H1 (cell line): ENCODE measurements at regions not wholly inside any gene's neighbourhood (a gene's known extent, or its start where the extent isn't known, plus 50 kb on each side); places are given as distances from the start of the nearest gene placed in this dataset.

Experiments used
- ATF3 ChIP-seq: IDR thresholded peaks from 2 replicates; pipeline ENCODE4 v1.6.1; 2011; ENCODE audit warnings: low read depth, mild to moderate bottlenecking, low read length; ENCODE audit not compliant: insufficient read depth
- BRCA1 ChIP-seq: IDR thresholded peaks from 2 replicates; pipeline ENCODE4 v1.6.1; 2012; ENCODE audit warnings: low read depth, low read length, improper control_type of control experiment
- CREB1 ChIP-seq: IDR thresholded peaks from 2 replicates; pipeline ENCODE4 v1.6.1; 2012; ENCODE audit warnings: inconsistent platforms
- CTBP2 ChIP-seq: IDR thresholded peaks from 2 replicates; pipeline ENCODE4 v1.7.0; 2011; ENCODE audit warnings: borderline replicate concordance, mild to moderate bottlenecking, moderate library complexity, mixed read lengths, low read length; ENCODE audit not compliant: insufficient read depth, insufficient read length
- NRF1 ChIP-seq: IDR thresholded peaks from 2 replicates; pipeline ENCODE4 v1.6.1; 2011; ENCODE audit warnings: mild to moderate bottlenecking, low read depth, low read length, improper control_type of control experiment
- RBBP5 ChIP-seq: IDR thresholded peaks from 2 replicates; pipeline ENCODE4 v1.7.1; 2012; ENCODE audit warnings: low read depth, mild to moderate bottlenecking, inconsistent platforms, low read length, moderate library complexity, borderline replicate concordance
- TF ChIP-seq, protein P1 (sequence below): fragments of 300-600 bp; sonication (generic); IDR thresholded peaks from 2 replicates; pipeline ENCODE4 v1.7.1; 2012; ENCODE audit warnings: low read length, moderate library complexity, mild to moderate bottlenecking, inconsistent platforms; ENCODE audit not compliant: insufficient replicate concordance

DNA sequence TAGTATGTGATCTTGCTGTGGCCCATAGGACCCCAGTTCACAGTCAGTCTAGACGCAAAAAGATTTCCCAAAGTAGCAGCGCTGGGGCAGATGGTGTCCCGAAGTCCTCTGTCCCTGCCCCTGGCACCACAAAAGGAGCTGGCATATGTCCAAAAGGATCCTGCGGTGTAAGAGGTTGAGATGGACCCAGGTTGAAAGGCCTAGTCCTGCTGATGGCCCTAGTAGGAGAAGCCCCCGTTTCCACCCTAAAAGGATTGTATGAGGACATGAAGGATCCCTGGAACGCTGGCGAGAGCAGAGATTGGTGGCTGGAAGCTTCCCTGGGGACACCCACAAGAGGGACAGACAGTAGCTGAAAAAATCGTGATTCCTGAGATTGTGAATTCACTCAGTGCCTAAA lies 58.0 kb upstream of the DCAF8L1 start (continued):
- TF ChIP-seq, protein P1, sequence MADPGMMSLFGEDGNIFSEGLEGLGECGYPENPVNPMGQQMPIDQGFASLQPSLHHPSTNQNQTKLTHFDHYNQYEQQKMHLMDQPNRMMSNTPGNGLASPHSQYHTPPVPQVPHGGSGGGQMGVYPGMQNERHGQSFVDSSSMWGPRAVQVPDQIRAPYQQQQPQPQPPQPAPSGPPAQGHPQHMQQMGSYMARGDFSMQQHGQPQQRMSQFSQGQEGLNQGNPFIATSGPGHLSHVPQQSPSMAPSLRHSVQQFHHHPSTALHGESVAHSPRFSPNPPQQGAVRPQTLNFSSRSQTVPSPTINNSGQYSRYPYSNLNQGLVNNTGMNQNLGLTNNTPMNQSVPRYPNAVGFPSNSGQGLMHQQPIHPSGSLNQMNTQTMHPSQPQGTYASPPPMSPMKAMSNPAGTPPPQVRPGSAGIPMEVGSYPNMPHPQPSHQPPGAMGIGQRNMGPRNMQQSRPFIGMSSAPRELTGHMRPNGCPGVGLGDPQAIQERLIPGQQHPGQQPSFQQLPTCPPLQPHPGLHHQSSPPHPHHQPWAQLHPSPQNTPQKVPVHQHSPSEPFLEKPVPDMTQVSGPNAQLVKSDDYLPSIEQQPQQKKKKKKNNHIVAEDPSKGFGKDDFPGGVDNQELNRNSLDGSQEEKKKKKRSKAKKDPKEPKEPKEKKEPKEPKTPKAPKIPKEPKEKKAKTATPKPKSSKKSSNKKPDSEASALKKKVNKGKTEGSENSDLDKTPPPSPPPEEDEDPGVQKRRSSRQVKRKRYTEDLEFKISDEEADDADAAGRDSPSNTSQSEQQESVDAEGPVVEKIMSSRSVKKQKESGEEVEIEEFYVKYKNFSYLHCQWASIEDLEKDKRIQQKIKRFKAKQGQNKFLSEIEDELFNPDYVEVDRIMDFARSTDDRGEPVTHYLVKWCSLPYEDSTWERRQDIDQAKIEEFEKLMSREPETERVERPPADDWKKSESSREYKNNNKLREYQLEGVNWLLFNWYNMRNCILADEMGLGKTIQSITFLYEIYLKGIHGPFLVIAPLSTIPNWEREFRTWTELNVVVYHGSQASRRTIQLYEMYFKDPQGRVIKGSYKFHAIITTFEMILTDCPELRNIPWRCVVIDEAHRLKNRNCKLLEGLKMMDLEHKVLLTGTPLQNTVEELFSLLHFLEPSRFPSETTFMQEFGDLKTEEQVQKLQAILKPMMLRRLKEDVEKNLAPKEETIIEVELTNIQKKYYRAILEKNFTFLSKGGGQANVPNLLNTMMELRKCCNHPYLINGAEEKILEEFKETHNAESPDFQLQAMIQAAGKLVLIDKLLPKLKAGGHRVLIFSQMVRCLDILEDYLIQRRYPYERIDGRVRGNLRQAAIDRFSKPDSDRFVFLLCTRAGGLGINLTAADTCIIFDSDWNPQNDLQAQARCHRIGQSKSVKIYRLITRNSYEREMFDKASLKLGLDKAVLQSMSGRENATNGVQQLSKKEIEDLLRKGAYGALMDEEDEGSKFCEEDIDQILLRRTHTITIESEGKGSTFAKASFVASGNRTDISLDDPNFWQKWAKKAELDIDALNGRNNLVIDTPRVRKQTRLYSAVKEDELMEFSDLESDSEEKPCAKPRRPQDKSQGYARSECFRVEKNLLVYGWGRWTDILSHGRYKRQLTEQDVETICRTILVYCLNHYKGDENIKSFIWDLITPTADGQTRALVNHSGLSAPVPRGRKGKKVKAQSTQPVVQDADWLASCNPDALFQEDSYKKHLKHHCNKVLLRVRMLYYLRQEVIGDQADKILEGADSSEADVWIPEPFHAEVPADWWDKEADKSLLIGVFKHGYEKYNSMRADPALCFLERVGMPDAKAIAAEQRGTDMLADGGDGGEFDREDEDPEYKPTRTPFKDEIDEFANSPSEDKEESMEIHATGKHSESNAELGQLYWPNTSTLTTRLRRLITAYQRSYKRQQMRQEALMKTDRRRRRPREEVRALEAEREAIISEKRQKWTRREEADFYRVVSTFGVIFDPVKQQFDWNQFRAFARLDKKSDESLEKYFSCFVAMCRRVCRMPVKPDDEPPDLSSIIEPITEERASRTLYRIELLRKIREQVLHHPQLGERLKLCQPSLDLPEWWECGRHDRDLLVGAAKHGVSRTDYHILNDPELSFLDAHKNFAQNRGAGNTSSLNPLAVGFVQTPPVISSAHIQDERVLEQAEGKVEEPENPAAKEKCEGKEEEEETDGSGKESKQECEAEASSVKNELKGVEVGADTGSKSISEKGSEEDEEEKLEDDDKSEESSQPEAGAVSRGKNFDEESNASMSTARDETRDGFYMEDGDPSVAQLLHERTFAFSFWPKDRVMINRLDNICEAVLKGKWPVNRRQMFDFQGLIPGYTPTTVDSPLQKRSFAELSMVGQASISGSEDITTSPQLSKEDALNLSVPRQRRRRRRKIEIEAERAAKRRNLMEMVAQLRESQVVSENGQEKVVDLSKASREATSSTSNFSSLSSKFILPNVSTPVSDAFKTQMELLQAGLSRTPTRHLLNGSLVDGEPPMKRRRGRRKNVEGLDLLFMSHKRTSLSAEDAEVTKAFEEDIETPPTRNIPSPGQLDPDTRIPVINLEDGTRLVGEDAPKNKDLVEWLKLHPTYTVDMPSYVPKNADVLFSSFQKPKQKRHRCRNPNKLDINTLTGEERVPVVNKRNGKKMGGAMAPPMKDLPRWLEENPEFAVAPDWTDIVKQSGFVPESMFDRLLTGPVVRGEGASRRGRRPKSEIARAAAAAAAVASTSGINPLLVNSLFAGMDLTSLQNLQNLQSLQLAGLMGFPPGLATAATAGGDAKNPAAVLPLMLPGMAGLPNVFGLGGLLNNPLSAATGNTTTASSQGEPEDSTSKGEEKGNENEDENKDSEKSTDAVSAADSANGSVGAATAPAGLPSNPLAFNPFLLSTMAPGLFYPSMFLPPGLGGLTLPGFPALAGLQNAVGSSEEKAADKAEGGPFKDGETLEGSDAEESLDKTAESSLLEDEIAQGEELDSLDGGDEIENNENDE = no peak
- TF ChIP-seq ATF3 (no peak), NRF1 (no peak), CREB1 (no peak), BRCA1 (no peak), RBBP5 (no peak), CTBP2 (no peak)
- TF ChIP-seq, all 59 proteins: peak for 0
